HCT116 (cell line): ENCODE measurements at regions not wholly inside any gene's neighbourhood (a gene's known extent, or its start where the extent isn't known, plus 50 kb on each side); places are given as distances from the start of the nearest gene placed in this dataset.

Source experiments
- ATAC-seq: fragments of 200-7000 bp; cut with Tn5 transposase; 2 replicates; pipeline ENCODE4 v1.9.1; 2020; ENCODE audit warnings: mild to moderate bottlenecking, moderate library complexity
- BruUV-seq: library from RNA; stranded (reverse); fragments of 400-500 nt; replicated peaks from 2 replicates; lab custom pipeline; 2021; lab: Mats Ljungman, UMichigan
- CTCF ChIA-PET: fragments of 300-600 bp; sonication (Branson Sonifier 250); formaldehyde crosslinking; loops from one replicate; lab custom pipeline; 2021; ENCODE audit warnings: antibody characterized with exemption; lab: Charles Lee
- POLR2A ChIA-PET: fragments of 300-600, 350-600 bp; sonication (Branson Sonifier 250); formaldehyde crosslinking; loops from one replicate; lab custom pipeline; 2021; ENCODE audit warnings: antibody characterized with exemption; lab: Charles Lee
- RAD21 ChIA-PET, 2 experiments: fragments of 300-600 bp; sonication (Branson Sonifier 250); formaldehyde crosslinking; loops; one replicate each; lab custom pipeline; 2023; ENCODE audit warnings: low total read pairs in 2 of 2; ENCODE audit not compliant: uncharacterized antibody in 2 of 2, unreplicated experiment in 2 of 2, low non-redundant PET in 1 of 2; lab: Charles Lee
- DNase-seq: peaks from one replicate; pipeline ENCODE4 v3.0.0-alpha.2; 2010; ENCODE audit warnings: low read depth, low spot score
- H2AFZ ChIP-seq: fragments of 200-600 bp; shearing (Covaris generic), sonication (generic); 2 replicates; pipeline ENCODE4 v1.6.1; 2017; ENCODE audit warnings: low read depth, mixed run types, mixed read lengths, antibody characterized with exemption, low read length; ENCODE audit not compliant: poor library complexity, severe bottlenecking
- H3K27ac ChIP-seq: 2 replicates; pipeline ENCODE4 v1.5.1; 2012; ENCODE audit warnings: low read depth, low read length
- H3K27me3 ChIP-seq: fragments of 200-600 bp; sonication (generic); 2 replicates; pipeline ENCODE4 v1.6.1; 2016; ENCODE audit warnings: mixed run types, low read length, mixed read lengths; ENCODE audit not compliant: insufficient read depth
- H3K36me3 ChIP-seq, 2 experiments: fragments of 200-500 bp in 1 of 2; fragments of 200-600 bp in 1 of 2; sonication (Bioruptor generic) in 1 of 2; sonication (generic) in 1 of 2; 2 replicates each; pipeline versions ENCODE4 v1.5.1 to v1.6.1; 2014 to 2016; ENCODE audit warnings: low read length in 2 of 2, inconsistent platforms in 1 of 2, mixed read lengths in 1 of 2, mixed run types in 1 of 2; ENCODE audit not compliant: insufficient read depth in 2 of 2, control insufficient read depth in 1 of 2
- H3K4me1 ChIP-seq, 2 experiments: fragments of 200-600 bp in 1 of 2; sonication (generic) in 1 of 2; 2 replicates each; pipeline versions ENCODE4 v1.5.1 to v1.6.1; 2012 to 2017; ENCODE audit warnings: low read length in 2 of 2, inconsistent platforms in 1 of 2, mild to moderate bottlenecking in 1 of 2, mixed read lengths in 1 of 2, mixed run types in 1 of 2, moderate library complexity in 1 of 2; ENCODE audit not compliant: insufficient read depth in 2 of 2, control insufficient read depth in 1 of 2
- H3K4me2 ChIP-seq: fragments of 200-600 bp; sonication (generic); 2 replicates; pipeline ENCODE4 v1.6.1; 2017; ENCODE audit warnings: mixed run types, low read length, mixed read lengths
- H3K4me3 ChIP-seq, 2 experiments: fragments of 200-600 bp in 1 of 2; sonication (generic) in 1 of 2; replicated peaks in 1 of 2; 2 replicates each; pipeline ENCODE4 v1.5.1; 2011 to 2016; ENCODE audit warnings: low read length in 2 of 2, control low read depth in 1 of 2, low read depth in 1 of 2, mild to moderate bottlenecking in 1 of 2, mixed read lengths in 1 of 2, mixed run types in 1 of 2
- H3K79me2 ChIP-seq: fragments of 200-600 bp; sonication (generic); 2 replicates; pipeline ENCODE4 v1.6.1; 2017; ENCODE audit warnings: mild to moderate bottlenecking, mixed run types, low read length, moderate library complexity, mixed read lengths; ENCODE audit not compliant: insufficient read depth
- H3K9ac ChIP-seq: fragments of 200-600 bp; sonication (generic); 2 replicates; pipeline ENCODE4 v1.6.1; 2016; ENCODE audit warnings: low read length, mixed read lengths
- H3K9me2 ChIP-seq: fragments of 200-600 bp; sonication (generic), shearing (Covaris generic); 2 replicates; pipeline ENCODE4 v1.6.1; 2017; ENCODE audit warnings: mixed run types, mild to moderate bottlenecking, moderate library complexity; ENCODE audit not compliant: insufficient read depth
- H3K9me3 ChIP-seq, 2 experiments: fragments of 200-500 bp in 1 of 2; fragments of 200-600 bp in 1 of 2; sonication (Bioruptor generic) in 1 of 2; sonication (generic) in 1 of 2; 2 replicates each; pipeline ENCODE4 v1.6.1; 2014 to 2017; ENCODE audit warnings: low read length in 2 of 2, mixed read lengths in 2 of 2, inconsistent platforms in 1 of 2, low read depth in 1 of 2, mild to moderate bottlenecking in 1 of 2, mixed run types in 1 of 2, moderate library complexity in 1 of 2; ENCODE audit not compliant: control insufficient read depth in 1 of 2, insufficient read depth in 1 of 2
- H4K20me1 ChIP-seq: fragments of 200-600 bp; sonication (generic), shearing (Covaris generic); 2 replicates; pipeline ENCODE4 v1.6.1; 2017; ENCODE audit warnings: mixed run types, mild to moderate bottlenecking, moderate library complexity; ENCODE audit not compliant: insufficient read depth
- CBX3 ChIP-seq: IDR thresholded peaks from 2 replicates; pipeline ENCODE4 v1.6.1; 2012; ENCODE audit warnings: low read depth
- CEBPB ChIP-seq: IDR thresholded peaks from 2 replicates; pipeline ENCODE4 v1.6.1; 2012; ENCODE audit warnings: low read depth
- CTCF ChIP-seq, 3 experiments: fragments of 200-600 bp in 1 of 3; sonication (generic) in 1 of 3; IDR thresholded peaks in 2 of 3; conservative IDR thresholded peaks in 1 of 3; 2 replicates each; pipeline ENCODE4 v1.5.1; 2012 to 2017; ENCODE audit warnings: low read depth in 2 of 3, low read length in 2 of 3, antibody characterized with exemption in 1 of 3, borderline replicate concordance in 1 of 3, control low read depth in 1 of 3, mild to moderate bottlenecking in 1 of 3, mixed read lengths in 1 of 3, mixed run types in 1 of 3, moderate library complexity in 1 of 3; ENCODE audit not compliant: insufficient read depth in 1 of 3
- EGR1 ChIP-seq: IDR thresholded peaks from 2 replicates; pipeline ENCODE4 v1.6.1; 2012; ENCODE audit warnings: low read depth
- ELF1 ChIP-seq: IDR thresholded peaks from 2 replicates; pipeline ENCODE4 v1.6.1; 2012; ENCODE audit warnings: low read depth, borderline replicate concordance
- EZH2phosphoT487 ChIP-seq: fragments of 200-600 bp; IDR thresholded peaks from 2 replicates; pipeline ENCODE4 v1.6.1; 2018; ENCODE audit warnings: antibody characterized with exemption, borderline replicate concordance
- FOSL1 ChIP-seq: IDR thresholded peaks from 2 replicates; pipeline ENCODE4 v1.6.1; 2012; ENCODE audit warnings: low read depth
- JUND ChIP-seq: IDR thresholded peaks from 2 replicates; pipeline ENCODE4 v1.6.1; 2012
- MAX ChIP-seq: IDR thresholded peaks from 2 replicates; pipeline ENCODE4 v1.6.1; 2012
- POLR2A ChIP-seq: IDR thresholded peaks from 2 replicates; pipeline ENCODE4 v1.7.0; 2011; ENCODE audit warnings: borderline replicate concordance; ENCODE audit not compliant: insufficient read depth, insufficient read length; ENCODE audit errors: extremely low read depth
- POLR2AphosphoS5 ChIP-seq: IDR thresholded peaks from 2 replicates; pipeline ENCODE4 v1.6.1; 2011; ENCODE audit warnings: mild to moderate bottlenecking, low read depth, low read length, moderate library complexity
- SIN3A ChIP-seq: IDR thresholded peaks from 2 replicates; pipeline ENCODE4 v1.6.1; 2012; ENCODE audit warnings: low read depth
- SP1 ChIP-seq: IDR thresholded peaks from 2 replicates; pipeline ENCODE4 v1.6.1; 2012; ENCODE audit warnings: low read depth
- SRF ChIP-seq: IDR thresholded peaks from 2 replicates; pipeline ENCODE4 v1.6.1; 2012; ENCODE audit warnings: low read depth
- ZFX ChIP-seq: fragments of 450-650 bp; IDR thresholded peaks from 2 replicates; pipeline ENCODE4 v1.6.1; 2017
- intact Hi-C: fragments of 100-400 bp; cut with micrococcal nuclease; formaldehyde crosslinking; loops from 2 replicates; pipeline ENCODE4 v1.10.0; 2022
- TF ChIP-seq, protein P1 (sequence below): IDR thresholded peaks from 2 replicates; pipeline ENCODE4 v1.6.1; 2011; ENCODE audit warnings: mild to moderate bottlenecking, low read length, moderate library complexity; ENCODE audit not compliant: insufficient replicate concordance; ENCODE audit errors: extremely low read depth

DNA sequence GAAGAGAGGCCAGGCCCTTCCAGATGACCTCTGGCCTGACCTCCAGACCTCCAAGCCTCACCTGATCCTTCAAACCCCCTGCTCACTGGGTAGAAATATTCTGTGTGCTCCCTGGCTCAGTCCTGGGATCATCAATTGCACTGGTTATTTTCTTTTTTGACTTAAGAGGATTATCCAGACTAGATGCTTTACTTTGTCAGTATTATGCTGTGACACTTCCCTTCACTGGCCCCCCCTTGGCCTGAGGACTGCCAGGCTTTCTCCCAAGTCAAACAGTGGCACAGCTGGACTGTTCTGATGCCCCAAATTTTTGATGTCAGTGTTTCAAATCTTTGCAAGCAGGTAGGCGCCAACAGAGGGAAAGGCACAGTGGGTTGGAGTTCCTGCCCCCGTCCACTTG, 156.3 kb upstream of the SKOR2 start:
- intact Hi-C loops = no loop called here
- H3K27me3 ChIP-seq = peaks cover 25% of the 10 kb centered on the region
- no peaks in the 10 kb centered on the region for H3K79me2 ChIP-seq
- DNase-seq = no peak
- H3K27ac ChIP-seq = no peak overlapping the region
- no peak overlapping the region for H3K4me3 ChIP-seq
- no peaks in the 10 kb centered on the region for H3K9me3 ChIP-seq
- H4K20me1 ChIP-seq = no peaks in the 10 kb centered on the region
- ChIA-PET POLR2A (no interaction called here), RAD21 (no interaction called here), CTCF (no interaction called here)
- H3K4me1 ChIP-seq = no peaks in the 10 kb centered on the region
- no peaks in the 10 kb centered on the region for H3K9me2 ChIP-seq
- H3K4me2 ChIP-seq = no peak overlapping the region
- TF ChIP-seq SRF = no peak
- TF ChIP-seq MAX = no peak
- TF ChIP-seq ZFX = no peak
- no peak for TF ChIP-seq SIN3A
- no peak for TF ChIP-seq SP1
- no peak for TF ChIP-seq EGR1
- TF ChIP-seq CTCF (IDR thresholded peaks at IDR 0.05 in 2 of 3, conservative IDR thresholded peaks at IDR 0.05 in 1 of 3; ENCODE audit: borderline replicate concordance in 1 of 3, insufficient read depth in 1 of 3, low read depth in 2 of 3, low read length in 2 of 3) = no peak
- TF ChIP-seq ELF1 = no peak
- no peak for TF ChIP-seq CEBPB
- TF ChIP-seq EZH2phosphoT487 = no peak
- no peak for TF ChIP-seq POLR2A
- TF ChIP-seq FOSL1 = no peak
- TF ChIP-seq POLR2AphosphoS5 = no peak
- no peak for TF ChIP-seq CBX3
- TF ChIP-seq, protein P1, sequence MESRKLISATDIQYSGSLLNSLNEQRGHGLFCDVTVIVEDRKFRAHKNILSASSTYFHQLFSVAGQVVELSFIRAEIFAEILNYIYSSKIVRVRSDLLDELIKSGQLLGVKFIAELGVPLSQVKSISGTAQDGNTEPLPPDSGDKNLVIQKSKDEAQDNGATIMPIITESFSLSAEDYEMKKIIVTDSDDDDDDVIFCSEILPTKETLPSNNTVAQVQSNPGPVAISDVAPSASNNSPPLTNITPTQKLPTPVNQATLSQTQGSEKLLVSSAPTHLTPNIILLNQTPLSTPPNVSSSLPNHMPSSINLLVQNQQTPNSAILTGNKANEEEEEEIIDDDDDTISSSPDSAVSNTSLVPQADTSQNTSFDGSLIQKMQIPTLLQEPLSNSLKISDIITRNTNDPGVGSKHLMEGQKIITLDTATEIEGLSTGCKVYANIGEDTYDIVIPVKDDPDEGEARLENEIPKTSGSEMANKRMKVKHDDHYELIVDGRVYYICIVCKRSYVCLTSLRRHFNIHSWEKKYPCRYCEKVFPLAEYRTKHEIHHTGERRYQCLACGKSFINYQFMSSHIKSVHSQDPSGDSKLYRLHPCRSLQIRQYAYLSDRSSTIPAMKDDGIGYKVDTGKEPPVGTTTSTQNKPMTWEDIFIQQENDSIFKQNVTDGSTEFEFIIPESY = no peak
- TF ChIP-seq JUND = no peak
- no peaks in the 10 kb centered on the region for H3K36me3 ChIP-seq
- no peak overlapping the region for H2AFZ ChIP-seq
- H3K9ac ChIP-seq = no peak overlapping the region
- no peak for ATAC-seq
- no TSS peak for BruUV-seq
